GM12878 (cell line): ENCODE measurements at regions not wholly inside any gene's neighbourhood (a gene's known extent, or its start where the extent isn't known, plus 50 kb on each side); places are given as distances from the start of the nearest gene placed in this dataset.
A peak's percentile ranks its signal among the peaks of the same experiment; 100 is the strongest.

Experiments
- BCL11A ChIP-seq: IDR thresholded peaks from 2 replicates; pipeline ENCODE4 v1.6.1; 2011; ENCODE audit warnings: low read depth, low read length
- BCL3 ChIP-seq: IDR thresholded peaks from 2 replicates; pipeline ENCODE4 v1.6.1; 2011; ENCODE audit warnings: borderline replicate concordance, low read depth, mild to moderate bottlenecking, moderate library complexity, low read length; ENCODE audit not compliant: insufficient read depth, poor library complexity, severe bottlenecking
- CHD4 ChIP-seq: fragments of 200-600 bp; sonication (generic); IDR thresholded peaks from 2 replicates; pipeline ENCODE4 v1.6.1; 2016; ENCODE audit warnings: mild to moderate bottlenecking
- EED ChIP-seq: sonication (generic); IDR thresholded peaks from 2 replicates; pipeline ENCODE4 v1.6.1; 2016; ENCODE audit warnings: antibody characterized with exemption, low read depth
- EGR1 ChIP-seq, 2 experiments: IDR thresholded peaks; 1 replicate in 1 of 2; 2 replicates in 1 of 2; pipeline ENCODE4 v1.6.1; 2011 to 2012; ENCODE audit warnings: low read depth in 2 of 2, low read length in 2 of 2, borderline replicate concordance in 1 of 2, mild to moderate bottlenecking in 1 of 2, moderate library complexity in 1 of 2
- IRF3 ChIP-seq: fragments of 450-650 bp; IDR thresholded peaks from 2 replicates; pipeline ENCODE4 v1.6.1; 2014; ENCODE audit warnings: mild to moderate bottlenecking
- KLF5 ChIP-seq: fragments of 450-650 bp; IDR thresholded peaks from 2 replicates; pipeline ENCODE4 v1.6.1; 2014; ENCODE audit warnings: mild to moderate bottlenecking; ENCODE audit not compliant: partially characterized antibody
- MEF2A ChIP-seq: IDR thresholded peaks from 2 replicates; pipeline ENCODE4 v1.6.1; 2011; ENCODE audit warnings: low read depth, mild to moderate bottlenecking, low read length, moderate library complexity; ENCODE audit not compliant: insufficient read depth
- PAX5 ChIP-seq: IDR thresholded peaks from 2 replicates; pipeline ENCODE4 v1.6.1; 2011; ENCODE audit warnings: low read depth, low read length, borderline replicate concordance
- POLR2AphosphoS2 ChIP-seq: IDR thresholded peaks from 2 replicates; pipeline ENCODE4 v1.6.1; 2011; ENCODE audit warnings: low read depth, mild to moderate bottlenecking, low read length, improper control_type of control experiment, moderate library complexity
- RCOR1 ChIP-seq: conservative IDR thresholded peaks from 2 replicates; pipeline ENCODE4 v1.6.1; 2012; ENCODE audit warnings: low read depth, low read length, improper control_type of control experiment
- RELA ChIP-seq: fragments of 450-650 bp; IDR thresholded peaks from 2 replicates; pipeline ENCODE4 v1.8.0; 2014; ENCODE audit warnings: borderline replicate concordance; ENCODE audit not compliant: partially characterized antibody
- REST ChIP-seq: IDR thresholded peaks from 2 replicates; pipeline ENCODE4 v1.6.1; 2012; ENCODE audit warnings: mild to moderate bottlenecking, low read depth, low read length
- SKIL ChIP-seq: fragments of 450-650 bp; IDR thresholded peaks from 2 replicates; pipeline ENCODE4 v1.6.1; 2017; ENCODE audit warnings: mild to moderate bottlenecking, low read depth, inconsistent platforms; ENCODE audit not compliant: poor library complexity, severe bottlenecking
- STAT1 ChIP-seq: fragments of 450-650 bp; conservative IDR thresholded peaks from 2 replicates; pipeline ENCODE4 v1.6.1; 2014; ENCODE audit warnings: antibody characterized with exemption, mild to moderate bottlenecking
- TCF3 ChIP-seq: IDR thresholded peaks from 2 replicates; pipeline ENCODE4 v1.6.1; 2012; ENCODE audit warnings: low read depth, mild to moderate bottlenecking, low read length, borderline replicate concordance; ENCODE audit not compliant: insufficient read depth
- ZBTB11 ChIP-seq: fragments of 450-650 bp; formaldehyde crosslinking; IDR thresholded peaks from 2 replicates; pipeline ENCODE4 v1.5.0; 2022; ENCODE audit warnings: mild to moderate bottlenecking, missing genetic modification characterization

- TF ChIP-seq MEF2A (peak; percentile 80), RELA (no peak), STAT1 (no peak), RCOR1 (no peak), EED (0 out of 2 replicates have a peak, but pooled peaks have one; percentile 12), CHD4 (no peak), IRF3 (no peak), PAX5 (peak; percentile 61; the same call in 1 of the 2 replicates), SKIL (no peak), BCL11A (peak; percentile 98), REST (no peak), ZBTB11 (CRISPR knock-in tag) (no peak), TCF3 (peak; percentile 85; the same call in 1 of the 2 replicates), KLF5 (no peak), BCL3 (no peak), EGR1 (IDR thresholded peaks at IDR 0.05; ENCODE audit: borderline replicate concordance in 1 of 2, low read depth in 2 of 2, low read length in 2 of 2) (no peak), POLR2AphosphoS2 (no peak)
These were observed 241.4 kb downstream of the EDEM1 start (continued) for GRCh38 chr3:5428607-5429516.
